K562 (cell line): ENCODE measurements at regions not wholly inside any gene's neighbourhood (a gene's known extent, or its start where the extent isn't known, plus 50 kb on each side); places are given as distances from the start of the nearest gene placed in this dataset.
"Not testable (repeated sequence)": the region's sequence is repeated elsewhere in the genome, so short reads cannot be mapped to it uniquely, and the experiment has no call there.

Experiments
- ATAC-seq: fragments of 200-7000 bp; cut with Tn5 transposase; 3 replicates; pipeline ENCODE4 v1.9.1; 2020; ENCODE audit warnings: moderate library complexity
- BruUV-seq: library from RNA; stranded (reverse); fragments of 400-500 nt; replicated peaks from 2 replicates; lab custom pipeline; 2021; lab: Mats Ljungman, UMichigan
- CTCF ChIA-PET: fragments of 300-600 bp; formaldehyde crosslinking; extraction: SDS; loops from one replicate; lab custom pipeline; 2021; ENCODE audit warnings: low intra/inter-chr PET ratio; lab: Yijun Ruan, JAX
- POLR2A ChIA-PET: fragments of 300-600, 350-650 bp; sonication (Branson Sonifier 250); formaldehyde crosslinking; extraction: SDS; loops from one replicate; lab custom pipeline; 2021; ENCODE audit warnings: antibody characterized with exemption, inconsistent platforms; lab: Yijun Ruan, JAX
- DNase-seq, 4 experiments: peaks; one replicate each; pipeline versions ENCODE4 v3.0.0 to v3.0.0-alpha.2; 2011 to 2018; ENCODE audit warnings: low spot score in 3 of 4, mixed read lengths in 3 of 4; ENCODE audit errors: extremely low read depth in 1 of 4
- FAIRE-seq: peaks from 2 replicates; lab custom pipeline; 2011; peaks lifted over from hg19 to GRCh38; lab: Jason Lieb, UNC
- H2AFZ ChIP-seq: 2 replicates; pipeline ENCODE4 v1.6.0; 2011; ENCODE audit warnings: low read depth, low read length, control low read depth, inconsistent platforms
- H3K27ac ChIP-seq: fragments of 200-600 bp; 3 replicates; pipeline ENCODE4 v1.8.0; 2011; ENCODE audit warnings: low read depth, mild to moderate bottlenecking, control low read depth, inconsistent platforms, low read length, moderate library complexity, mixed read lengths; ENCODE audit errors: extremely low read depth
- H3K27me3 ChIP-seq, 2 experiments: fragments of 300-600 bp in 1 of 2; 2 replicates in 1 of 2; 3 replicates in 1 of 2; pipeline versions ENCODE4 v1.6.0 to v1.8.0; 2011; ENCODE audit warnings: inconsistent platforms in 2 of 2, low read length in 2 of 2, mild to moderate bottlenecking in 1 of 2, mixed read lengths in 1 of 2, moderate library complexity in 1 of 2; ENCODE audit not compliant: control insufficient read depth in 2 of 2, insufficient read depth in 2 of 2
- H3K36me3 ChIP-seq: fragments of 300-600 bp; 3 replicates; pipeline ENCODE4 v1.8.0; 2011; ENCODE audit warnings: mild to moderate bottlenecking, low read length, inconsistent platforms; ENCODE audit not compliant: control insufficient read depth, insufficient read depth
- H3K4me1 ChIP-seq, 2 experiments: fragments of 200-600 bp in 1 of 2; replicated peaks in 1 of 2; 2 replicates in 1 of 2; 3 replicates in 1 of 2; pipeline versions ENCODE4 v1.5.1 to v1.8.0; 2011; ENCODE audit warnings: inconsistent platforms in 2 of 2, low read length in 2 of 2, mild to moderate bottlenecking in 1 of 2, mixed read lengths in 1 of 2, moderate library complexity in 1 of 2; ENCODE audit not compliant: control insufficient read depth in 2 of 2, insufficient read depth in 2 of 2
- H3K4me2 ChIP-seq: 2 replicates; pipeline ENCODE4 v1.6.1; 2011; ENCODE audit warnings: low read length, control low read depth, inconsistent platforms, mixed read lengths; ENCODE audit not compliant: insufficient read depth
- H3K4me3 ChIP-seq: fragments of 200-600 bp; sonication (generic), shearing (Covaris generic); 2 replicates; pipeline ENCODE4 v1.5.1; 2016; ENCODE audit warnings: control low read depth, inconsistent platforms
- H3K79me2 ChIP-seq: fragments of 200-600 bp; 3 replicates; pipeline ENCODE4 v1.8.0; 2011; ENCODE audit warnings: low read length, inconsistent platforms; ENCODE audit not compliant: control insufficient read depth, insufficient read depth
- H3K9ac ChIP-seq, 2 experiments: 2 replicates each; pipeline versions ENCODE4 v1.6.0 to v1.6.1; 2011; ENCODE audit warnings: low read depth in 2 of 2, low read length in 2 of 2, control low read depth in 1 of 2, inconsistent platforms in 1 of 2, mild to moderate bottlenecking in 1 of 2, mixed read lengths in 1 of 2; ENCODE audit not compliant: insufficient read depth in 1 of 2
- H3K9me1 ChIP-seq: one replicate; pipeline ENCODE4 v1.6.0; 2011; ENCODE audit warnings: inconsistent platforms, mild to moderate bottlenecking, low read length, moderate library complexity; ENCODE audit not compliant: control insufficient read depth, insufficient read depth
- H3K9me3 ChIP-seq: replicated peaks from 2 replicates; pipeline ENCODE4 v1.5.1; 2011; ENCODE audit warnings: low read depth, low read length, inconsistent platforms; ENCODE audit not compliant: control insufficient read depth, insufficient read depth
- H4K20me1 ChIP-seq: replicated peaks from 2 replicates; pipeline ENCODE4 v1.6.1; 2011; ENCODE audit warnings: low read length, inconsistent platforms, mixed read lengths; ENCODE audit not compliant: control insufficient read depth, insufficient read depth
- WGBS: fragments of 100-300 bp; shearing (Covaris generic); methylation state at CpG from one replicate; pipeline ENCODE4 v1.1.6; 2016; ENCODE audit warnings: low coverage, mixed read lengths; ENCODE audit not compliant: insufficient coverage; ENCODE audit errors: missing lambda C conversion rate; 5-methylcytosine and 5-hydroxymethylcytosine counted together
- in situ Hi-C: fragments of 300-500 bp; cut with MboI; formaldehyde crosslinking; loops from 4 replicates; pipeline ENCODE4 v1.15.0; 2018; ENCODE audit warnings: inconsistent platforms, mixed read lengths
- intact Hi-C: fragments of 100-400 bp; cut with micrococcal nuclease; formaldehyde crosslinking; loops from 2 replicates; pipeline ENCODE4 v1.14.2; 2022

GRCh38 chr16:21359513-21359912 lies 81.4 kb upstream of the CRYM start:
- H4K20me1 ChIP-seq, H3K9me3 ChIP-seq, H2AFZ ChIP-seq, H3K27ac ChIP-seq, H3K4me2 ChIP-seq, H3K9me1 ChIP-seq, POLR2A ChIA-PET, H3K4me3 ChIP-seq, H3K9ac ChIP-seq, H3K4me1 ChIP-seq, DNase-seq, CTCF ChIA-PET, H3K36me3 ChIP-seq, H3K79me2 ChIP-seq, in situ Hi-C loops, ATAC-seq, intact Hi-C loops, FAIRE-seq, BruUV-seq: not testable (repeated sequence)
- WGBS, result 0% methylated on average over 12 of the region's 12 CpGs
- peaks cover 3 to 23% of the 10 kb centered on the region in 2 experiments; a peak in 2 of 5 replicates for H3K27me3 ChIP-seq

GRCh38 chr16:21358261-21358795 lies 80.2 kb upstream of the CRYM start:
- FAIRE-seq, in situ Hi-C loops, H3K9me1 ChIP-seq, H3K27ac ChIP-seq, H3K4me2 ChIP-seq, H3K9me3 ChIP-seq, H4K20me1 ChIP-seq, H3K79me2 ChIP-seq, POLR2A ChIA-PET, ATAC-seq, CTCF ChIA-PET, H3K4me3 ChIP-seq, H2AFZ ChIP-seq, H3K36me3 ChIP-seq, BruUV-seq, DNase-seq, H3K9ac ChIP-seq, H3K4me1 ChIP-seq, intact Hi-C loops: not testable (repeated sequence)
- peaks cover 3 to 28% of the 10 kb centered on the region in 2 experiments; a peak in 2 of 5 replicates for H3K27me3 ChIP-seq
- 26% methylated on average over 14 of the region's 18 CpGs for WGBS

GRCh38 chr16:21356308-21356707 lies 78.2 kb upstream of the CRYM start:
- in situ Hi-C loops, POLR2A ChIA-PET, H3K9ac ChIP-seq, FAIRE-seq, H4K20me1 ChIP-seq, H3K4me3 ChIP-seq, DNase-seq, intact Hi-C loops, BruUV-seq, H3K36me3 ChIP-seq, H3K4me1 ChIP-seq, H3K27ac ChIP-seq, CTCF ChIA-PET, H3K9me3 ChIP-seq, H3K4me2 ChIP-seq, H3K9me1 ChIP-seq, H2AFZ ChIP-seq, H3K79me2 ChIP-seq: not testable (repeated sequence)
- peaks cover 3 to 28% of the 10 kb centered on the region in 2 experiments; a peak in 2 of 5 replicates for H3K27me3 ChIP-seq
- WGBS, result 5% methylated on average over 7 of the region's 10 CpGs
- peak; percentile 31; the same call in 1 of the 3 replicates for ATAC-seq

GRCh38 chr16:21351433-21351832 lies 73.3 kb upstream of the CRYM start:
- POLR2A ChIA-PET, H3K79me2 ChIP-seq, H3K4me3 ChIP-seq, H3K4me1 ChIP-seq, FAIRE-seq, BruUV-seq, H2AFZ ChIP-seq, in situ Hi-C loops, H4K20me1 ChIP-seq, ATAC-seq, H3K9me1 ChIP-seq, H3K4me2 ChIP-seq, DNase-seq, H3K9me3 ChIP-seq, CTCF ChIA-PET, H3K9ac ChIP-seq, H3K36me3 ChIP-seq, intact Hi-C loops, H3K27ac ChIP-seq: not testable (repeated sequence)
- H3K27me3 ChIP-seq, result peaks cover 0 to 39% of the 10 kb centered on the region in 2 experiments; a peak in 2 of 5 replicates
- 21% methylated on average over 3 of the region's 5 CpGs for WGBS
